ENCODE measurements at regions not wholly inside any gene's neighbourhood (a gene's known extent, or its start where the extent isn't known, plus 50 kb on each side); places are given as distances from the start of the nearest gene placed in this dataset.
"Not testable (repeated sequence)": the region's sequence is repeated elsewhere in the genome, so short reads cannot be mapped to it uniquely, and the experiment has no call there.

- in situ Hi-C loops (cut with HindIII; ENCODE audit: low pct_unique_long_range_greater_than_20kb, low sequenced_read_pairs); DNase-seq (ENCODE audit: low read depth, low spot score): not testable (repeated sequence)
Measured at GRCh38 chr18:104264-104663, 54.1 kb upstream of the USP14 start.

GRCh38 chr18:105161-106053 is 53.0 kb upstream of the USP14 start:
- DNase-seq (ENCODE audit: low read depth, low spot score); in situ Hi-C loops (cut with HindIII; ENCODE audit: low pct_unique_long_range_greater_than_20kb, low sequenced_read_pairs): not testable (repeated sequence)

DNA sequence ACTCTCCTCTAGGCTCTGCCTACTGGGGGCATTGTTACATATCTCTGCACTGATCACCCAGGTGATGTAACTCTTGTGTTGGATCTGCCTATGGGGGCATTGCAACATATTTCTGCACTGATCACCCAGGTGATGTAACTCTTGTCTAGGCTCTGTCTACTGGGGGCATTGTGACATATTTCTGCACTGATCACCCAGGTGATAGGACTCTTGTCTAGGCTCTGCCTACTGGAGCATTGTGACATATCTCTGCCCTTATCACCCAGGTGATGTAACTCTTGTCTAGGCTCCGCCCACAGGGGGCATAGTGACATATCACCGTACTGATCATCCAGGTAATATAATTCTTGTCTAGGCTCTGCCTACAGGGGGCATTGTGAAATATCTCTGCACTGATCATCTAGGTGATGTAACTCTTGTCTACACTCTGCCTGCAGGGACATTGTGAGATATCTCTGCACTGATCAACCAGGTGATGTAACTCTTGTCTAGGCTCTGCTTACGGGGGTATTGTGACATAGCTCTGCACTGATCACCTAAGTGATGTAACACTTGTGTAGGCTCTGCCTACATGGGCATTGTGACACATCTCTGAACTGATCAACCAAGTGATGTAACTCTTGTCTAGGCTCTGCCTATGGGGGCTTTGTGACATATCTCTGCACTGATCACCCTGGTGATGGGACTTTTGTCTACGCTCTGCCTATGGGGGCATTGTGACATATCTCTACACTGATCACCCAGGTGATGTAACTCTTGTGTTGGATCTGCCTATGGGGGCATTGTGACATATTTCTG is 52.1 kb upstream of the USP14 start:
- in situ Hi-C loops (cut with HindIII; ENCODE audit: low pct_unique_long_range_greater_than_20kb, low sequenced_read_pairs); DNase-seq (ENCODE audit: low read depth, low spot score): not testable (repeated sequence)

- DNase-seq (ENCODE audit: low read depth, low spot score); in situ Hi-C loops (cut with HindIII; ENCODE audit: low pct_unique_long_range_greater_than_20kb, low sequenced_read_pairs): not testable (repeated sequence)
Measured at GRCh38 chr18:106868-107384, 51.4 kb upstream of the USP14 start.

- DNase-seq (ENCODE audit: low read depth, low spot score), result peak; percentile 15
Measured at GRCh38 chr18:107464-107863, 50.9 kb upstream of the USP14 start.

GRCh38 chr18:107947-108664 is 50.3 kb upstream of the USP14 start:
- DNase-seq (ENCODE audit: low read depth, low spot score); in situ Hi-C loops (cut with HindIII; ENCODE audit: low pct_unique_long_range_greater_than_20kb, low sequenced_read_pairs): not testable (repeated sequence)

More at GRCh38 chr18:107464-107863, 50.9 kb upstream of the USP14 start:
- in situ Hi-C loops (cut with HindIII; ENCODE audit: low pct_unique_long_range_greater_than_20kb, low sequenced_read_pairs), result not testable (repeated sequence)
